K562 (cell line): ENCODE measurements at regions not wholly inside any gene's neighbourhood (a gene's known extent, or its start where the extent isn't known, plus 50 kb on each side); places are given as distances from the start of the nearest gene placed in this dataset.

Experiments used
- ATAC-seq: fragments of 200-7000 bp; cut with Tn5 transposase; 3 replicates; pipeline ENCODE4 v1.9.1; 2020; ENCODE audit warnings: moderate library complexity
- BruUV-seq: library from RNA; stranded (reverse); fragments of 400-500 nt; replicated peaks from 2 replicates; lab custom pipeline; 2021; lab: Mats Ljungman, UMichigan
- CTCF ChIA-PET: fragments of 300-600 bp; formaldehyde crosslinking; extraction: SDS; loops from one replicate; lab custom pipeline; 2021; ENCODE audit warnings: low intra/inter-chr PET ratio; lab: Yijun Ruan, JAX
- POLR2A ChIA-PET: fragments of 300-600, 350-650 bp; sonication (Branson Sonifier 250); formaldehyde crosslinking; extraction: SDS; loops from one replicate; lab custom pipeline; 2021; ENCODE audit warnings: antibody characterized with exemption, inconsistent platforms; lab: Yijun Ruan, JAX
- DNase-seq, 4 experiments: peaks; one replicate each; pipeline versions ENCODE4 v3.0.0 to v3.0.0-alpha.2; 2011 to 2018; ENCODE audit warnings: low spot score in 3 of 4, mixed read lengths in 3 of 4; ENCODE audit errors: extremely low read depth in 1 of 4
- FAIRE-seq: peaks from 2 replicates; lab custom pipeline; 2011; peaks lifted over from hg19 to GRCh38; lab: Jason Lieb, UNC
- H2AFZ ChIP-seq: 2 replicates; pipeline ENCODE4 v1.6.0; 2011; ENCODE audit warnings: low read depth, low read length, control low read depth, inconsistent platforms
- H3K27ac ChIP-seq: fragments of 200-600 bp; 3 replicates; pipeline ENCODE4 v1.8.0; 2011; ENCODE audit warnings: low read depth, mild to moderate bottlenecking, control low read depth, inconsistent platforms, low read length, moderate library complexity, mixed read lengths; ENCODE audit errors: extremely low read depth
- H3K27me3 ChIP-seq, 2 experiments: fragments of 300-600 bp in 1 of 2; 2 replicates in 1 of 2; 3 replicates in 1 of 2; pipeline versions ENCODE4 v1.6.0 to v1.8.0; 2011; ENCODE audit warnings: inconsistent platforms in 2 of 2, low read length in 2 of 2, mild to moderate bottlenecking in 1 of 2, mixed read lengths in 1 of 2, moderate library complexity in 1 of 2; ENCODE audit not compliant: control insufficient read depth in 2 of 2, insufficient read depth in 2 of 2
- H3K36me3 ChIP-seq: fragments of 300-600 bp; 3 replicates; pipeline ENCODE4 v1.8.0; 2011; ENCODE audit warnings: mild to moderate bottlenecking, low read length, inconsistent platforms; ENCODE audit not compliant: control insufficient read depth, insufficient read depth
- H3K4me1 ChIP-seq, 2 experiments: fragments of 200-600 bp in 1 of 2; replicated peaks in 1 of 2; 2 replicates in 1 of 2; 3 replicates in 1 of 2; pipeline versions ENCODE4 v1.5.1 to v1.8.0; 2011; ENCODE audit warnings: inconsistent platforms in 2 of 2, low read length in 2 of 2, mild to moderate bottlenecking in 1 of 2, mixed read lengths in 1 of 2, moderate library complexity in 1 of 2; ENCODE audit not compliant: control insufficient read depth in 2 of 2, insufficient read depth in 2 of 2
- H3K4me2 ChIP-seq: 2 replicates; pipeline ENCODE4 v1.6.1; 2011; ENCODE audit warnings: low read length, control low read depth, inconsistent platforms, mixed read lengths; ENCODE audit not compliant: insufficient read depth
- H3K4me3 ChIP-seq: fragments of 200-600 bp; sonication (generic), shearing (Covaris generic); 2 replicates; pipeline ENCODE4 v1.5.1; 2016; ENCODE audit warnings: control low read depth, inconsistent platforms
- H3K79me2 ChIP-seq: fragments of 200-600 bp; 3 replicates; pipeline ENCODE4 v1.8.0; 2011; ENCODE audit warnings: low read length, inconsistent platforms; ENCODE audit not compliant: control insufficient read depth, insufficient read depth
- H3K9ac ChIP-seq, 2 experiments: 2 replicates each; pipeline versions ENCODE4 v1.6.0 to v1.6.1; 2011; ENCODE audit warnings: low read depth in 2 of 2, low read length in 2 of 2, control low read depth in 1 of 2, inconsistent platforms in 1 of 2, mild to moderate bottlenecking in 1 of 2, mixed read lengths in 1 of 2; ENCODE audit not compliant: insufficient read depth in 1 of 2
- H3K9me1 ChIP-seq: one replicate; pipeline ENCODE4 v1.6.0; 2011; ENCODE audit warnings: inconsistent platforms, mild to moderate bottlenecking, low read length, moderate library complexity; ENCODE audit not compliant: control insufficient read depth, insufficient read depth
- H3K9me3 ChIP-seq: replicated peaks from 2 replicates; pipeline ENCODE4 v1.5.1; 2011; ENCODE audit warnings: low read depth, low read length, inconsistent platforms; ENCODE audit not compliant: control insufficient read depth, insufficient read depth
- H4K20me1 ChIP-seq: replicated peaks from 2 replicates; pipeline ENCODE4 v1.6.1; 2011; ENCODE audit warnings: low read length, inconsistent platforms, mixed read lengths; ENCODE audit not compliant: control insufficient read depth, insufficient read depth
- ARID2 ChIP-seq: fragments of 450-650 bp; IDR thresholded peaks from 2 replicates; pipeline ENCODE4 v1.6.1; 2017; ENCODE audit warnings: antibody characterized with exemption, mild to moderate bottlenecking
- FOXK2 ChIP-seq, 2 experiments: fragments of 450-650 bp; IDR thresholded peaks in 1 of 2; conservative IDR thresholded peaks in 1 of 2; 2 replicates each; pipeline ENCODE4 v1.6.1; 2016; ENCODE audit warnings: low read depth in 2 of 2, mild to moderate bottlenecking in 1 of 2
- MAFG ChIP-seq: fragments of 450-650 bp; conservative IDR thresholded peaks from 2 replicates; pipeline ENCODE4 v1.6.1; 2016; ENCODE audit warnings: missing genetic modification characterization, missing compliant biosample characterization
- MAFK ChIP-seq: IDR thresholded peaks from 2 replicates; pipeline ENCODE4 v1.6.1; 2011; ENCODE audit warnings: low read length, improper control_type of control experiment
- NEUROD1 ChIP-seq: fragments of 150-350 bp; IDR thresholded peaks from 2 replicates; pipeline ENCODE4 v1.6.1; 2014; ENCODE audit warnings: borderline replicate concordance, low read length, low read depth; ENCODE audit not compliant: partially characterized antibody
- RAD21 ChIP-seq, 2 experiments: fragments of 250-450 bp in 1 of 2; fragments of 450-650 bp in 1 of 2; sonication (Bioruptor Pico) in 1 of 2; formaldehyde crosslinking in 1 of 2; IDR thresholded peaks in 1 of 2; conservative IDR thresholded peaks in 1 of 2; 2 replicates each; pipeline versions ENCODE4 v1.4.0 to v1.8.0; 2020 to 2022; ENCODE audit warnings: mild to moderate bottlenecking in 2 of 2, moderate library complexity in 1 of 2
- ZNF277 ChIP-seq: fragments of 250-450 bp; sonication (Bioruptor Pico); IDR thresholded peaks from 2 replicates; pipeline ENCODE4 v1.8.0; 2022; ENCODE audit warnings: inconsistent platforms, mild to moderate bottlenecking, moderate library complexity, borderline replicate concordance
- ZNF316 ChIP-seq: fragments of 450-650 bp; IDR thresholded peaks from 2 replicates; pipeline ENCODE4 v1.6.1; 2016
- ZNF586 ChIP-seq: fragments of 450-650 bp; formaldehyde crosslinking; conservative IDR thresholded peaks from 2 replicates; pipeline ENCODE4 v1.4.0; 2020; ENCODE audit warnings: mild to moderate bottlenecking, moderate library complexity
- ZSCAN29 ChIP-seq: fragments of 450-650 bp; IDR thresholded peaks from 2 replicates; pipeline ENCODE4 v1.6.1; 2017
- WGBS: fragments of 100-300 bp; shearing (Covaris generic); methylation state at CpG from one replicate; pipeline ENCODE4 v1.1.6; 2016; ENCODE audit warnings: low coverage, mixed read lengths; ENCODE audit not compliant: insufficient coverage; ENCODE audit errors: missing lambda C conversion rate; 5-methylcytosine and 5-hydroxymethylcytosine counted together
- in situ Hi-C: fragments of 300-500 bp; cut with MboI; formaldehyde crosslinking; loops from 4 replicates; pipeline ENCODE4 v1.15.0; 2018; ENCODE audit warnings: inconsistent platforms, mixed read lengths
- intact Hi-C: fragments of 100-400 bp; cut with micrococcal nuclease; formaldehyde crosslinking; loops from 2 replicates; pipeline ENCODE4 v1.14.2; 2022
- TF ChIP-seq, protein P1 (sequence below): sonication (generic); formaldehyde crosslinking; IDR thresholded peaks from 2 replicates; pipeline ENCODE4 v1.8.0; 2023; ENCODE audit warnings: mild to moderate bottlenecking, missing genetic modification reagents
- TF ChIP-seq, protein P2 (sequence below), 3 experiments: IDR thresholded peaks in 2 of 3; conservative IDR thresholded peaks in 1 of 3; 2 replicates each; pipeline ENCODE4 v1.5.1; 2011 to 2012; ENCODE audit warnings: low read length in 3 of 3, mild to moderate bottlenecking in 3 of 3, control low read depth in 2 of 3, improper control_type of control experiment in 1 of 3, inconsistent platforms in 1 of 3, low read depth in 1 of 3, mixed read lengths in 1 of 3, moderate library complexity in 1 of 3; ENCODE audit not compliant: insufficient read depth in 2 of 3

- ATAC-seq = no peak
- in situ Hi-C loops (no loop called here), intact Hi-C loops (no loop called here)
- WGBS = 0% methylated on average over 4 of the region's 4 CpGs
- Histone ChIP-seq H3K4me2 (no peak overlapping the region), H3K79me2 (no peaks in the 10 kb centered on the region), H3K4me3 (no peak overlapping the region), H2AFZ (no peak overlapping the region), H3K27me3 (no peaks in the 10 kb centered on the region), H4K20me1 (no peaks in the 10 kb centered on the region), H3K9me3 (no peaks in the 10 kb centered on the region), H3K9me1 (no peaks in the 10 kb centered on the region), H3K27ac (no peak overlapping the region), H3K9ac (no peak overlapping the region), H3K4me1 (no peaks in the 10 kb centered on the region), H3K36me3 (no peaks in the 10 kb centered on the region)
- ChIA-PET POLR2A (no interaction called here), CTCF (interaction anchor here (0.6 kb wide), 1 partner anchor 1662 kb away, joined by 3 read pairs; no protein-coding TSS in a partner anchor)
- DNase-seq = peak; percentile 7 to 27 (median 17)
- BruUV-seq = no TSS peak
- FAIRE-seq = no peak
- TF ChIP-seq ARID2 (no peak), RAD21 (CRISPR knock-in tag; conservative IDR thresholded peaks at IDR 0.05 in 1 of 2, IDR thresholded peaks at IDR 0.05 in 1 of 2) (peak in 1 of 2 experiments; percentile 43; a peak in 2 of 4 replicates), FOXK2 (conservative IDR thresholded peaks at IDR 0.05 in 1 of 2, IDR thresholded peaks at IDR 0.05 in 1 of 2; ENCODE audit: low read depth in 2 of 2) (no peak), NEUROD1 (no peak), MAFG (tag) (peak; percentile 70), ZSCAN29 (no peak), ZNF316 (peak; percentile 66), MAFK (peak; percentile 81), ZNF277 (CRISPR knock-in tag) (no peak), ZNF586 (CRISPR knock-in tag) (no peak)
- TF ChIP-seq, protein P1, sequence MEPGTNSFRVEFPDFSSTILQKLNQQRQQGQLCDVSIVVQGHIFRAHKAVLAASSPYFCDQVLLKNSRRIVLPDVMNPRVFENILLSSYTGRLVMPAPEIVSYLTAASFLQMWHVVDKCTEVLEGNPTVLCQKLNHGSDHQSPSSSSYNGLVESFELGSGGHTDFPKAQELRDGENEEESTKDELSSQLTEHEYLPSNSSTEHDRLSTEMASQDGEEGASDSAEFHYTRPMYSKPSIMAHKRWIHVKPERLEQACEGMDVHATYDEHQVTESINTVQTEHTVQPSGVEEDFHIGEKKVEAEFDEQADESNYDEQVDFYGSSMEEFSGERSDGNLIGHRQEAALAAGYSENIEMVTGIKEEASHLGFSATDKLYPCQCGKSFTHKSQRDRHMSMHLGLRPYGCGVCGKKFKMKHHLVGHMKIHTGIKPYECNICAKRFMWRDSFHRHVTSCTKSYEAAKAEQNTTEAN (CRISPR knock-in tag) = no peak
- TF ChIP-seq, protein P2, sequence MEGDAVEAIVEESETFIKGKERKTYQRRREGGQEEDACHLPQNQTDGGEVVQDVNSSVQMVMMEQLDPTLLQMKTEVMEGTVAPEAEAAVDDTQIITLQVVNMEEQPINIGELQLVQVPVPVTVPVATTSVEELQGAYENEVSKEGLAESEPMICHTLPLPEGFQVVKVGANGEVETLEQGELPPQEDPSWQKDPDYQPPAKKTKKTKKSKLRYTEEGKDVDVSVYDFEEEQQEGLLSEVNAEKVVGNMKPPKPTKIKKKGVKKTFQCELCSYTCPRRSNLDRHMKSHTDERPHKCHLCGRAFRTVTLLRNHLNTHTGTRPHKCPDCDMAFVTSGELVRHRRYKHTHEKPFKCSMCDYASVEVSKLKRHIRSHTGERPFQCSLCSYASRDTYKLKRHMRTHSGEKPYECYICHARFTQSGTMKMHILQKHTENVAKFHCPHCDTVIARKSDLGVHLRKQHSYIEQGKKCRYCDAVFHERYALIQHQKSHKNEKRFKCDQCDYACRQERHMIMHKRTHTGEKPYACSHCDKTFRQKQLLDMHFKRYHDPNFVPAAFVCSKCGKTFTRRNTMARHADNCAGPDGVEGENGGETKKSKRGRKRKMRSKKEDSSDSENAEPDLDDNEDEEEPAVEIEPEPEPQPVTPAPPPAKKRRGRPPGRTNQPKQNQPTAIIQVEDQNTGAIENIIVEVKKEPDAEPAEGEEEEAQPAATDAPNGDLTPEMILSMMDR (IDR thresholded peaks at IDR 0.05 in 2 of 3, conservative IDR thresholded peaks at IDR 0.05 in 1 of 3; ENCODE audit: insufficient read depth in 2 of 3, low read depth in 1 of 3, low read length in 3 of 3) = peak in 1 of 3 experiments; percentile 36; a peak in 2 of 6 replicates
These were observed 201.3 kb upstream of the GNPDA2 start for GRCh38 chr4:44927399-44928380.
